A204.1 (cell line): ENCODE measurements at regions not wholly inside any gene's neighbourhood (a gene's known extent, or its start where the extent isn't known, plus 50 kb on each side); places are given as distances from the start of the nearest gene placed in this dataset.
"Not testable (repeated sequence)": the region's sequence is repeated elsewhere in the genome, so short reads cannot be mapped to it uniquely, and the experiment has no call there.

ENCODE experiments used
- FAIRE-seq: peaks from 2 replicates; lab custom pipeline; 2012; peaks lifted over from hg19 to GRCh38; lab: Jason Lieb, UNC

GRCh38 chr5:163789870-163790269 is 284.5 kb downstream of the MAT2B start:
- no peak for FAIRE-seq

- FAIRE-seq: no peak
Observed at GRCh38 chr5:163790497-163790896, 285.1 kb downstream of the MAT2B start.

- no peak for FAIRE-seq
Observed at GRCh38 chr5:163794993-163795392, 289.6 kb downstream of the MAT2B start.

- no peak for FAIRE-seq
Observed at GRCh38 chr5:163807781-163808180, 302.4 kb downstream of the MAT2B start.

- FAIRE-seq: no peak
Observed at GRCh38 chr5:163809473-163809872, 304.1 kb downstream of the MAT2B start.

- no peak for FAIRE-seq
Observed at GRCh38 chr5:163813900-163814299, 308.5 kb downstream of the MAT2B start.

GRCh38 chr5:163815240-163815791 is 309.9 kb downstream of the MAT2B start:
- no peak for FAIRE-seq

GRCh38 chr5:163821142-163821541 is 315.7 kb downstream of the MAT2B start:
- FAIRE-seq: no peak

- no peak for FAIRE-seq
Observed at GRCh38 chr5:163822548-163822947, 317.1 kb downstream of the MAT2B start.

GRCh38 chr5:163825661-163826060 is 320.2 kb downstream of the MAT2B start:
- FAIRE-seq: no peak

GRCh38 chr5:163826201-163826600 is 320.8 kb downstream of the MAT2B start:
- no peak for FAIRE-seq

GRCh38 chr5:163832155-163832554 is 326.7 kb downstream of the MAT2B start:
- FAIRE-seq: no peak

- no peak for FAIRE-seq
Observed at GRCh38 chr5:163838738-163839137, 333.3 kb downstream of the MAT2B start.

GRCh38 chr5:163846512-163846911 is 341.1 kb downstream of the MAT2B start:
- no peak for FAIRE-seq

- FAIRE-seq: no peak
Observed at GRCh38 chr5:163855754-163856153, 350.3 kb downstream of the MAT2B start.

GRCh38 chr5:163861670-163862069 is 356.3 kb downstream of the MAT2B start:
- no peak for FAIRE-seq

GRCh38 chr5:163867324-163867723 is 361.9 kb downstream of the MAT2B start:
- FAIRE-seq: no peak

GRCh38 chr5:163867738-163868137 is 362.3 kb downstream of the MAT2B start:
- FAIRE-seq: no peak

- no peak for FAIRE-seq
Observed at GRCh38 chr5:163869581-163869980, 364.2 kb downstream of the MAT2B start.

GRCh38 chr5:163870441-163870840 is 365.0 kb downstream of the MAT2B start:
- FAIRE-seq: no peak

- no peak for FAIRE-seq
Observed at GRCh38 chr5:163874431-163874830, 369.0 kb downstream of the MAT2B start.

- FAIRE-seq: not testable (repeated sequence)
Observed at GRCh38 chr5:163874912-163875311, 369.5 kb downstream of the MAT2B start.

- FAIRE-seq: no peak
Observed at GRCh38 chr5:163877865-163878264, 372.4 kb downstream of the MAT2B start.

- FAIRE-seq: no peak
Observed at GRCh38 chr5:163878490-163878889, 373.1 kb downstream of the MAT2B start.

- no peak for FAIRE-seq
Observed at GRCh38 chr5:163880302-163880701, 374.9 kb downstream of the MAT2B start.
